Tibial nerve (tissue), 4 donors: ENCODE measurements at regions not wholly inside any gene's neighbourhood (a gene's known extent, or its start where the extent isn't known, plus 50 kb on each side); places are given as distances from the start of the nearest gene placed in this dataset.

Experiments used
- DNase-seq, 2 donors: peaks; one replicate each; pipeline ENCODE4 v3.0.0-alpha.2; 2019; ENCODE audit warnings: low spot score in 2 of 2
- H3K27ac ChIP-seq, 4 donors: fragments of 200-600 bp; sonication (generic) in 3 of 4; one replicate each; pipeline ENCODE4 v1.5.1; 2017 to 2019; ENCODE audit warnings: mild to moderate bottlenecking in 1 of 4
- H3K27me3 ChIP-seq, 2 donors: fragments of 200-600 bp; sonication (generic) in 1 of 2; one replicate each; pipeline versions ENCODE4 v1.5.1 to v1.6.0; 2017 to 2019
- H3K36me3 ChIP-seq, 3 donors: fragments of 200-600 bp; sonication (generic); one replicate each; pipeline ENCODE4 v1.5.1; 2018 to 2019
- H3K4me1 ChIP-seq, 4 donors: fragments of 200-600 bp; sonication (generic) in 3 of 4; one replicate each; pipeline ENCODE4 v1.5.1; 2017 to 2019
- H3K4me3 ChIP-seq, 4 donors: fragments of 200-600 bp; sonication (generic) in 3 of 4; one replicate each; pipeline ENCODE4 v1.5.1; 2017 to 2019; ENCODE audit warnings: mild to moderate bottlenecking in 1 of 4, moderate library complexity in 1 of 4
- H3K9me3 ChIP-seq, 4 donors: fragments of 200-600 bp; sonication (generic) in 3 of 4; one replicate each; pipeline ENCODE4 v1.5.1; 2017 to 2019
- EP300 ChIP-seq, 2 donors: sonication (generic); formaldehyde crosslinking; IDR thresholded peaks; one replicate each; pipeline ENCODE4 v1.6.1; 2017; ENCODE audit warnings: antibody characterized with exemption in 2 of 2, mild to moderate bottlenecking in 1 of 2
- POLR2A ChIP-seq, 2 donors: fragments of 450-650 bp; IDR thresholded peaks; one replicate each; pipeline ENCODE4 v1.6.1; 2017; ENCODE audit warnings: antibody characterized with exemption in 2 of 2, mild to moderate bottlenecking in 2 of 2, moderate library complexity in 2 of 2
- WGBS, 2 donors: methylation state at CpG; one replicate each; pipeline ENCODE4 v1.1.5; 2018; 5-methylcytosine and 5-hydroxymethylcytosine counted together
- TF ChIP-seq, protein P1 (sequence below), 5 experiments: fragments of 200-600 bp in 3 of 5; fragments of 450-650 bp in 2 of 5; sonication (generic) in 3 of 5; IDR thresholded peaks; one replicate each; pipeline ENCODE4 v1.5.1; 2016 to 2019; ENCODE audit warnings: antibody characterized with exemption in 5 of 5, mild to moderate bottlenecking in 3 of 5, moderate library complexity in 2 of 5

DNA sequence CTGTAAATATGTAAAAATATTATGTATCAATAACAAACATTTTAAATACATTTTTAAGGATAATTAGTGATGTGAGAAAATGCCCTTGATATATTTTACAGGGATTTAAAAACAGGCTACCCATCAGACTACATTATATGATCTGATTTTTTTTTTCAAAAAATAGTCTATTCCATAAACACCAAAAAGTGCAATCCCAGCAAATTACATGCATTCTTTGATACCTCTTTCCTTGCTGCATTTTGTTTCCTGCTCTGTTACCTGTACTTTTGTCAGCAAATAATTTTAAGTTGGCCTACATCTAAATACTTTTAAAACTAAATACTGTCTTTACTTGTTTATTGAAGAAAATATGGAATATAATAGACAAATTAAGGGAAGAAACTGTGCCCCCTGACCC lies 306.2 kb upstream of the ARID1B start:
- TF ChIP-seq, protein P1, sequence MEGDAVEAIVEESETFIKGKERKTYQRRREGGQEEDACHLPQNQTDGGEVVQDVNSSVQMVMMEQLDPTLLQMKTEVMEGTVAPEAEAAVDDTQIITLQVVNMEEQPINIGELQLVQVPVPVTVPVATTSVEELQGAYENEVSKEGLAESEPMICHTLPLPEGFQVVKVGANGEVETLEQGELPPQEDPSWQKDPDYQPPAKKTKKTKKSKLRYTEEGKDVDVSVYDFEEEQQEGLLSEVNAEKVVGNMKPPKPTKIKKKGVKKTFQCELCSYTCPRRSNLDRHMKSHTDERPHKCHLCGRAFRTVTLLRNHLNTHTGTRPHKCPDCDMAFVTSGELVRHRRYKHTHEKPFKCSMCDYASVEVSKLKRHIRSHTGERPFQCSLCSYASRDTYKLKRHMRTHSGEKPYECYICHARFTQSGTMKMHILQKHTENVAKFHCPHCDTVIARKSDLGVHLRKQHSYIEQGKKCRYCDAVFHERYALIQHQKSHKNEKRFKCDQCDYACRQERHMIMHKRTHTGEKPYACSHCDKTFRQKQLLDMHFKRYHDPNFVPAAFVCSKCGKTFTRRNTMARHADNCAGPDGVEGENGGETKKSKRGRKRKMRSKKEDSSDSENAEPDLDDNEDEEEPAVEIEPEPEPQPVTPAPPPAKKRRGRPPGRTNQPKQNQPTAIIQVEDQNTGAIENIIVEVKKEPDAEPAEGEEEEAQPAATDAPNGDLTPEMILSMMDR (IDR thresholded peaks at IDR 0.05) = no peak
- TF ChIP-seq POLR2A (IDR thresholded peaks at IDR 0.05) (no peak), EP300 (IDR thresholded peaks at IDR 0.05) (no peak)
- Histone ChIP-seq H3K36me3 (no peaks in the 10 kb centered on the region), H3K27me3 (no peaks in the 10 kb centered on the region), H3K4me3 (no peak overlapping the region), H3K4me1 (no peaks in the 10 kb centered on the region), H3K9me3 (no peaks in the 10 kb centered on the region), H3K27ac (no peak overlapping the region)
- DNase-seq = no peak

DNA sequence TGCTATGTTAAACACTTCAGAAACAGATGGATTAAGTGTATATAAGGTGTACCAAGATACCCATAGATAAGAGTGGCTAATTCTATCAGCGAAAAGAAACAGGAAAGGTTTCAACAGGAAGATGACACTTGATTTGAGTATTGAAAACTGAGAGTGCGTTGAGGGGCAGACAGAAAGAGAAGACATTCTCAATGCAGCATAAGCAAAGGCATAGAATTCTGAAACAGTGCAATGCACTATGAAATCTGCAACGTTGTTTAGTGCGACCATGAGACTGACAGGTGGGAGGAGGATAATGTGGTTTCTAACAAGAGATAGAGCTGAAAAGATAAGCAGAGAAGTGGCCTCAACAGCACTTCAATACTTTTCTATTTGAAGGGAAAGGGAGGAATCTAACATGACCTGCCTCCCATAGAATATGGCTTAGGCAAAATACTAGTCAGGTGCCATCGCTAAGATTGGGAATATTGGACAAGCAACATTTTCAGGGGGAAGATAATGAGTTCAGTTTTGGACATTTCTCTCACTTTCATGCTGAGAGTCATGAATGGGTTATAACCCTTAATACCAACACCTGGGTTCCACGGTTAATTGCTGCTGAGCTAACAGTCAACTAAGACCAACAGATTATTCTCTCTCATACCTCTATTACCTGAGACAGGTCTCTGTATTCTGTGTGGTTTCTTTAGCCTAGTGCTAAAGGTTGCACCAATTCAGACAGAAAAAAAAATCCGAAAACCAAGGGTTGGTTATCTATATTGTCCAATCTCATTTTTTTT lies 312.9 kb upstream of the ARID1B start:
- TF ChIP-seq EP300 (IDR thresholded peaks at IDR 0.05) (no peak), POLR2A (IDR thresholded peaks at IDR 0.05) (no peak)
- TF ChIP-seq, protein P1 (IDR thresholded peaks at IDR 0.05) = no peak
- no peaks in the 10 kb centered on the region for H3K4me1 ChIP-seq
- H3K27ac ChIP-seq = no peak overlapping the region
- no peak for DNase-seq
- no peaks in the 10 kb centered on the region for H3K27me3 ChIP-seq
- H3K36me3 ChIP-seq = no peaks in the 10 kb centered on the region
- WGBS, 2 donors = 77 to 79% methylated on average over 7 of the region's 7 CpGs
- H3K9me3 ChIP-seq = no peaks in the 10 kb centered on the region
- H3K4me3 ChIP-seq = no peak overlapping the region

DNA sequence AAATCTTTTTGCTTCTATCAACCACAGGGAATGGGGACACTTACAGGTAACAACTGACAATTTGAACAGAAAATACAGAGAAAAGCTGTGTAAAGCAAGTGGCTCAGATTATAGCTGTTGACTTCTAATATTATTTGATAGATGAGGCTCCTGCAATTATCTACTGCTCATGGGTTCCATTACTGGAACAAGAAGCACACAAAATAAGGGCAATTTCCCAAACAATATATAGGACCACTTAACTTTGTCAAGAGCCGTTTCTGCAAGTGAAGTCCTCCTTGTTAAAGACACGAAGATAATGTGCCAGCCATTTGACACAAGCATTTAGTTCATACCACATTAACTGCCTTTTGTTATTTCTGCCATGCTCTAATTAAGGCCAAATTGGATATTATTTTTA lies 315.5 kb upstream of the ARID1B start:
- no peaks in the 10 kb centered on the region for H3K4me1 ChIP-seq
- 58 to 59% methylated on average over 2 of the region's 2 CpGs for WGBS, 2 donors
- no peaks in the 10 kb centered on the region for H3K36me3 ChIP-seq
- H3K27ac ChIP-seq = no peak overlapping the region
- TF ChIP-seq EP300 (IDR thresholded peaks at IDR 0.05) (no peak), POLR2A (IDR thresholded peaks at IDR 0.05) (no peak)
- TF ChIP-seq, protein P1 (IDR thresholded peaks at IDR 0.05) = no peak
- no peaks in the 10 kb centered on the region for H3K9me3 ChIP-seq
- no peak for DNase-seq
- no peak overlapping the region for H3K4me3 ChIP-seq
- no peaks in the 10 kb centered on the region for H3K27me3 ChIP-seq

DNA sequence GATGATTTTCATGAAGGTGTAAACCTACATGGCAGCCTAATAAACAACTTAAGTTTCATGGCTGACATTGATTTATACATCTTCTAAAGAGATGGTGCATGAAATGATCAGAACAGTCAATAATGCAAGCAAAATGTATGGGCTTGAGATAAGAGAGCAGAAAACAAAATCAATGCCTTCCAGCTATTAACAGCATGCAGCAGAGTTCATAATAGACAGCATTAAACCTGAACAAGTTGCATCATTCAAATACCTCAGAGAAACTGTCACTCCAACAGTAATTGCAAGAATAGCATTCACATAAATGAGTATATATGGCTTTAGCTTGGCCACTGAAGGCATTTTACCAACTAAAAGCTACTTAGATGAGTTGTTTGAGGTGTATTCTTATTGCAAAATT lies 319.6 kb upstream of the ARID1B start:
- Histone ChIP-seq H3K27me3 (no peaks in the 10 kb centered on the region), H3K36me3 (no peaks in the 10 kb centered on the region), H3K4me3 (no peak overlapping the region), H3K27ac (no peak overlapping the region), H3K9me3 (no peaks in the 10 kb centered on the region), H3K4me1 (no peaks in the 10 kb centered on the region)
- TF ChIP-seq POLR2A (IDR thresholded peaks at IDR 0.05) = no peak
- TF ChIP-seq, protein P1 (IDR thresholded peaks at IDR 0.05) = no peak
- TF ChIP-seq EP300 (IDR thresholded peaks at IDR 0.05) = no peak
- no peak for DNase-seq

DNA sequence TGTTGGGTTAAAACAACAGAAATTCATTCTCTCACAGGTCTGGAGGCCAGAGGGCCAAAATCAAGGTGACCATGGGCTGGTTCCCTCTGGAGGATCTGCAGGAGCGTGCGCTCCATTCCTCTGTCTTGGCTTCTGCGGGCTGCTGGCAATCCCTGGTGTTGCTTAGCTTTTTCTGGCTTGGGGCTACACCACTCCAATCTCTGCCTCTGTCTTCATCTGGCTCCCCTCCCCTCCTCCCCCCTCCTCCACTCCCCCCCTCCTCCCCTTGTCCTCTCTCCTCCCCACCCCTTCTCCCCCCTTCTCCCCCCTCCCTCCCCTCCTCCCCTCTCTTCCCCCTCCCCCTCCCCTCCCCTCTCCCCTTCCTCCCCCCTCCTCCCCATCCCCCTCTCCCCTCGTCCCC lies 321.3 kb upstream of the ARID1B start:
- Histone ChIP-seq H3K27me3 (no peaks in the 10 kb centered on the region), H3K9me3 (no peaks in the 10 kb centered on the region), H3K36me3 (no peaks in the 10 kb centered on the region), H3K27ac (no peak overlapping the region), H3K4me3 (no peak overlapping the region), H3K4me1 (no peaks in the 10 kb centered on the region)
- 90 to 91% methylated on average over 3 of the region's 4 CpGs for WGBS, 2 donors
- TF ChIP-seq POLR2A (IDR thresholded peaks at IDR 0.05) (no peak), EP300 (IDR thresholded peaks at IDR 0.05) (no peak)
- TF ChIP-seq, protein P1 (IDR thresholded peaks at IDR 0.05) = no peak
- DNase-seq = no peak
